Muscle of leg (tissue), 3 donors: ENCODE measurements at regions not wholly inside any gene's neighbourhood (a gene's known extent, or its start where the extent isn't known, plus 50 kb on each side); places are given as distances from the start of the nearest gene placed in this dataset.
A peak's percentile ranks its signal among the peaks of the same experiment; 100 is the strongest.
"Not testable (repeated sequence)": the region's sequence is repeated elsewhere in the genome, so short reads cannot be mapped to it uniquely, and the experiment has no call there.

Source experiments
- DNase-seq: peaks from one replicate; pipeline ENCODE4 v3.0.0; 2013
- H3K27ac ChIP-seq: one replicate; pipeline ENCODE4 v1.5.1; 2013; ENCODE audit warnings: mild to moderate bottlenecking, low read length, control low read depth
- H3K27me3 ChIP-seq: one replicate; pipeline ENCODE4 v1.6.1; 2013; ENCODE audit warnings: low read length; ENCODE audit not compliant: control insufficient read depth, insufficient read depth
- H3K36me3 ChIP-seq: one replicate; pipeline ENCODE4 v1.6.1; 2013; ENCODE audit warnings: low read length; ENCODE audit not compliant: control insufficient read depth, insufficient read depth
- H3K4me1 ChIP-seq: one replicate; pipeline ENCODE4 v1.6.1; 2013; ENCODE audit warnings: low read length; ENCODE audit not compliant: control insufficient read depth, insufficient read depth
- H3K4me3 ChIP-seq: one replicate; pipeline ENCODE4 v1.5.1; 2013; ENCODE audit warnings: low read length, control low read depth
- H3K9me3 ChIP-seq: replicated peaks from 2 replicates; pipeline ENCODE4 v1.6.1; 2013; ENCODE audit warnings: low read depth, low read length; ENCODE audit not compliant: control insufficient read depth
- WGBS: methylation state at CpG from one replicate; pipeline ENCODE4 v1.1.5; 2013; ENCODE audit warnings: missing lambda C conversion rate; ENCODE audit not compliant: insufficient coverage; 5-methylcytosine and 5-hydroxymethylcytosine counted together

DNA sequence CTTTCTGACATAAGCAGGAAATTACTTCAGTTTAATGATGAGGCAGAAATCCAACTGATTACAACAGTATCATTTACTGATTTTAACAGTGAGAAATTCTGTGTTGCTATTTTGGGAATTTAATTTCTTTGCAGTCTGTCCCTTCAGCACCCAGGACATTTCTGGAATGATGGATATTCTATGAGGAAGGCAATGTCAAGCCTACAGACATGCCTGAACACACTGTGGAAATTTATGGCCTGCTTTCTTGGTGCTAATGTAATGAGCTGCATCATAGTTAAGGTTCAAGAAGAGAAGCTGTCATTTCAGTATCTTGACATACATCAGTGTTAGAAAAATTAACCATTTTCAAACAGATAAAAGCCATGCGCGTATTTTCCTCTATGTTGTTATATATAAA is 87.7 kb downstream of the SLITRK1 start:
- Histone ChIP-seq H3K36me3 (no peaks in the 10 kb centered on the region), H3K4me1 (no peaks in the 10 kb centered on the region), H3K9me3 (no peaks in the 10 kb centered on the region), H3K27me3 (no peaks in the 10 kb centered on the region), H3K4me3 (no peak overlapping the region), H3K27ac (no peak overlapping the region)
- DNase-seq: no peak
- no CpG with 5 or more reads among the region's 2 CpGs for WGBS

DNA sequence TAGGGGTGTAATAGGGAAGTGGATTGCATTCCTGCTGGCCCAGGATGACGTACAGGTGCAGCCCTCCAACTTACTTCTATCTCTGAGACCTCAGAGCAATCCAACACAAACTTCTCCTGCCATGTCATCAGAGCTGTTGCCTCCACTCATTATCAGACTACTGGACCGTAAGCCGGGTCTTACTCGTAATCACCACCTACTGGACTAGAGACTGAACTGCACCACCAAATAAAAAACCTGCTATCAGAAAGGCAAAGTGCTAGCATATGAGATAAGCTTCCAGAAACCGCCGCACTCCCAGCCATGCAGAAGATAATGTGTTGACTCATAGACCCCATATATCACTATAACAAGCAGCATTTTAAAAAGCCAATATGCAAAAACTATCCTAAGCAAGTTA is 102.0 kb downstream of the SLITRK1 start:
- DNase-seq: no peak
- Histone ChIP-seq H3K4me1 (no peaks in the 10 kb centered on the region), H3K4me3 (no peak overlapping the region), H3K27me3 (no peaks in the 10 kb centered on the region), H3K36me3 (no peaks in the 10 kb centered on the region), H3K27ac (no peak overlapping the region), H3K9me3 (no peaks in the 10 kb centered on the region)
- WGBS: 62% methylated on average over 4 of the region's 6 CpGs

DNA sequence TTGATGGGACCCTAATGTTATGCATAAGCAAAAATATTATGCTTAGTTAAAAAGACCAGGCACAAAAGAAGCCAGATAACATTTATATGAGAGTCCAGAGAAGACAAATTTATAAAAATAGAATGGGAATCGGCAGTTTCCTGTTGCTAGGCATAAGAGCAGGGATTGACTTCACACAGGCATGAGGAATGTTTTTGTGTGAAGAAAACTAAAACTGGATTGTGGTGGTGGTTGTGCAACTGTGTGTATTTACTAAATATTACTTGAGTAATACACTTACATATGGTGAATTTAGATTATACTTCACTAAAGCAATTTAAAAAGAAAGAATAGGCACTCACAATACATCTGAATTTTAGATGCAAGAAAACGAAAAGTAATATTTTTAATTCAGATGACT is 108.3 kb downstream of the SLITRK1 start:
- 100% methylated on average over 1 of the region's 2 CpGs for WGBS
- Histone ChIP-seq H3K4me3 (no peak overlapping the region), H3K4me1 (no peaks in the 10 kb centered on the region), H3K9me3 (no peaks in the 10 kb centered on the region), H3K27ac (no peak overlapping the region), H3K36me3 (no peaks in the 10 kb centered on the region), H3K27me3 (no peaks in the 10 kb centered on the region)
- DNase-seq: no peak

DNA sequence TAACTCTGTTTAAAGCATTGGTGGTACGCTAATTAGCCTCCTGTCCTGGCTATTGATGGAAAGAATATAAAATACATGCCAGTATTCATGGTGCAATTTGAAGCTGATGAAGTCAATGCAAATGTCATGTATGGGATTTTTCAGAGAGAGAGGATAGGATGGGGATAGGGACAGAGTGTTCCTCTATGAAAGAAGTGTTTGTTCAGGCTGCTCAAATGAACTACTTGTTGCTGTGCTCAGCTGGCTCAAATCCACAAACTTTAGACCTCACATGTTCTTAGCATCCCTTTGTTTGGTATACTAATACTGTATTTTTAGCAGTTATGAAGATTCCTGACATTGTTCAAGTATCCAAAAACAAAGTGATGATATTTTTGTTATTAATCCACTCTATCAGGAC is 116.5 kb downstream of the SLITRK1 start:
- DNase-seq: peak; percentile 25
- H3K27ac ChIP-seq: no peak overlapping the region
- H3K4me3 ChIP-seq: no peak overlapping the region
- H3K4me1 ChIP-seq: no peaks in the 10 kb centered on the region
- no peaks in the 10 kb centered on the region for H3K27me3 ChIP-seq
- WGBS: 63% methylated on average over 1 of the region's 1 CpG
- H3K36me3 ChIP-seq: no peaks in the 10 kb centered on the region
- no peaks in the 10 kb centered on the region for H3K9me3 ChIP-seq

DNA sequence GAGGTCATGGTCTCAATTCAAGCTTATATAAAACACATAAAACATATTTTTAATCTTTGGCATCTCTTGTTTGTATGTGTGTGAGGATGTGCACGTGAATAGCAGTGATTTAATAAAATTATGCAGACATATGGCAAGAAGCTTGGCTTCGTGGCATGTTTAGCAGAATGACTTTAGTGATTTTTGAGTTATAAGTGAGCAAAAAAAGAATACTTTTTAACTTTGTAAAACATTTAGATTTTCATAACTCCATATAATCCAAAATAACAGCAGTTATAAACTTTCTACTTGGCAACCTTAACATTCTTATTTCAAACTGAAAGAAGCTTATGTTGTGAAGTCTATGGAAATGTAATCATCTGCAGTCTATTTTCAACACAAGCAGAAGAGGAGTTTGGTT is 120.6 kb downstream of the SLITRK1 start:
- H3K9me3 ChIP-seq: no peaks in the 10 kb centered on the region
- no peak overlapping the region for H3K27ac ChIP-seq
- DNase-seq: peak; percentile 49
- H3K4me3 ChIP-seq: no peak overlapping the region
- H3K4me1 ChIP-seq: no peaks in the 10 kb centered on the region
- WGBS: no CpG with 5 or more reads among the region's 2 CpGs
- H3K27me3 ChIP-seq: no peaks in the 10 kb centered on the region
- no peaks in the 10 kb centered on the region for H3K36me3 ChIP-seq

DNA sequence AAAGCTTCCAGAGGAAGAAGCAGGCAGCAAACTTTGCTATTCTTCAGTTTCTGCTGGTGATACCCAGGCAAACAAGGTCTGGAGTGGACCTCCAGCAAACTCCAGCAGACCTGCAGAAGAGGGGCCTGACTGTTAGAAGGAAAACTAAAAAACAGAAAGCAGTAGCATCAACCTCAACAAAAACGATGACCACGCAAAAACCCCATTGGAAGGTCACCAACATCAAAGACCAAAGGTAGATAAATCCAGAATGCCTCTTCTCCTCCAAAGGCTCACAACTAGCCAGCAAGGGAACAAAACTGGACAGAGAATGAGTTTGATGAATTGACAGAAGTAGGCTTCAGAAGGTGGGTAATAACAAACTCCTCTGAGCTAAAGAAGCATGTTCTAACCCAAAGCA is 127.1 kb downstream of the SLITRK1 start:
- H3K9me3 ChIP-seq, H3K36me3 ChIP-seq, H3K27me3 ChIP-seq, H3K27ac ChIP-seq, DNase-seq, H3K4me1 ChIP-seq, H3K4me3 ChIP-seq: not testable (repeated sequence)
- no CpG with 5 or more reads among the region's 2 CpGs for WGBS

DNA sequence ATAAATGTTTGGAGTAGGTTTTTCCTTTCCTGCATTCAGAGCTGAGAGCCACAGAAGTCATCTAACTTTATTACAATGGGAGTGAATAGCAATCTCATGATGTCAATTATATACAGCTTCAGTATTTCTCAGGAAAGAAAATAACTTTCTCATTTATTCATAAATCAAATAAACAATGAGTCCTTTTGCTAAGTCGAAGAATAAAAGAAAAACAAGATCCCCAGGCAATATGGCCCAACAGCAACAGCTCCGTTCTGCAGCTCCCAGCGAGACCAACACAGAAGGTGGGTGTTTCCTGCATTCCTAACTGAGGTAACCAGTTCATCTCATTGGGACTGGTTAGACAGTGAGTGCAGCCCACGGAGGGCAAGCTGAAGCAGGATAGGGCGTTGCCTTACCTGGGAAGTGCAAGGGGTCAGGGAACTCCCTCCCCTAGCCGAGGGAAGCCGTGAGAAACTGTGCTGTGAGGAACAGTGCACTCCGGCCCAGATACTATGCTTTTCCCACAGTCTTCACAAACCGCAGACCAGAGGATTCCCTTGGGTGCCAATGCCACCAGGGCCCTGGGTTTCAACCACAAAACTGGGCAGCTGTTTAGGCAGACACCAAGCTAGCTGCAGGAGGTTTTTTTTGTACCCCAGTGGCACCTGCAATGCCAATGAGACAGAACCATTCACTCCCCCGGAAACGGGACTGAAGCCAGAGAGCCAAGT is 128.2 kb downstream of the SLITRK1 start:
- 83% methylated on average over 10 of the region's 11 CpGs for WGBS
- no peaks in the 10 kb centered on the region for H3K27me3 ChIP-seq
- H3K4me3 ChIP-seq: no peak overlapping the region
- H3K4me1 ChIP-seq: no peaks in the 10 kb centered on the region
- H3K9me3 ChIP-seq: peaks cover 4% of the 10 kb centered on the region
- H3K27ac ChIP-seq: no peak overlapping the region
- H3K36me3 ChIP-seq: no peaks in the 10 kb centered on the region
- DNase-seq: no peak

DNA sequence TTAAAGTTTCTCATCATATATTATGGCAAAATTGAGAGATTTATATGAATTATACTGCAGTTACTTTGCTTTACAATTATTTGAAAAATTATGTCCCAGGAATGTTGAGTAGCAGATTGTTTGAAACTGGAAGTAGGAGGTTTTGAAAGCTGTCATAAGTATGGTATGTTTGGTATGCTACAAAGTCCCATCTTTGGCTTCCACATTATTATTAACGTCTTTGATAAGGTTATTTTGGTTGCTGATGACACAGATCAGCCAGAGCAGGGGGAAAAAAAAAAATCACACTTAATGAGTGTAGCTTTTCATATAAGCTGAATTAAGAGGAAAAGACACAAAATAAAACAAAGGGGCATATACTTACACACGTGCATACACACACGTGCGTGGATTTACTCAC is 130.1 kb downstream of the SLITRK1 start:
- DNase-seq: peak; percentile 5
- no CpG with 5 or more reads among the region's 4 CpGs for WGBS
- Histone ChIP-seq H3K27me3 (no peaks in the 10 kb centered on the region), H3K27ac (no peak overlapping the region), H3K4me1 (no peaks in the 10 kb centered on the region), H3K4me3 (no peak overlapping the region), H3K9me3 (peaks cover 4% of the 10 kb centered on the region), H3K36me3 (no peaks in the 10 kb centered on the region)

DNA sequence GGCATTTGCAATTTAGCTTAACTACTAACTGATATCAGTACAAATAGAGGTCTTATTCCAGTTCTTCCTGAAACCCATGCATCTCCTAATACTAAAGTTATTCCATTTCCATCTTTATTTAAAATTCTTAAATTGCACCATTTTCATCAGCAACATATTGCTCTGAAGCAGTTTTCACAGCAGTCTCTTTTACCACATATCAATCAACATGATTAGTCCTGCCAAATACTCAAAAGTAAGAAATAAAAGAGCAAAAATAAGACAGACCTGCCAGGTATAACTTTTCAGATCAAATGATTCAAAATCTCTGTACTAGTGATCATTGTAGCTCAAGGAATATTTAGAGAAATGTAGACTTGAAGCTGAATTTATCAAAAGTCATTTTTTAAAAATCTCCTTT is 141.7 kb downstream of the SLITRK1 start:
- DNase-seq: no peak
- Histone ChIP-seq H3K4me1 (no peaks in the 10 kb centered on the region), H3K27me3 (no peaks in the 10 kb centered on the region), H3K27ac (no peak overlapping the region), H3K4me3 (no peak overlapping the region), H3K36me3 (no peaks in the 10 kb centered on the region), H3K9me3 (no peaks in the 10 kb centered on the region)

DNA sequence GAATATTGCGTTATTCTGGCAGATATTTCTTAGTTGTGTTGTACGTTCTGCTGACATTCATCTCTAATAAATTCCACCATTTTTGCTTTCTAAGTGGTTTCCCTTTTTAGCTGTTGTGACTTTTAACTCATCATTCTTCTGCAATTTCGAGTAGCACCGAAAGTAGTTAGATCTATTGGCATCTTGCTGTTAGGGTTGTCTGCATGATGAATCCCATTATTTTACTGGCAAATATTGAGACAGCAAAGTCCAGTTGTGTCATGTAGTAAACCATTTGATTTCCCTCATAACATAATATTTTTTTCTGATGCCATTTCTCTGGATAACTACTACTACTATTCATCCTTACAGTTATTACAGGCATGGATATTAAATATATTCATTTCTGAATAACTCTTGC is 143.9 kb downstream of the SLITRK1 start:
- Histone ChIP-seq H3K4me3 (no peak overlapping the region), H3K36me3 (no peaks in the 10 kb centered on the region), H3K27ac (no peak overlapping the region), H3K4me1 (no peaks in the 10 kb centered on the region), H3K9me3 (no peaks in the 10 kb centered on the region), H3K27me3 (no peaks in the 10 kb centered on the region)
- no peak for DNase-seq
- WGBS: no CpG with 5 or more reads among the region's 4 CpGs

DNA sequence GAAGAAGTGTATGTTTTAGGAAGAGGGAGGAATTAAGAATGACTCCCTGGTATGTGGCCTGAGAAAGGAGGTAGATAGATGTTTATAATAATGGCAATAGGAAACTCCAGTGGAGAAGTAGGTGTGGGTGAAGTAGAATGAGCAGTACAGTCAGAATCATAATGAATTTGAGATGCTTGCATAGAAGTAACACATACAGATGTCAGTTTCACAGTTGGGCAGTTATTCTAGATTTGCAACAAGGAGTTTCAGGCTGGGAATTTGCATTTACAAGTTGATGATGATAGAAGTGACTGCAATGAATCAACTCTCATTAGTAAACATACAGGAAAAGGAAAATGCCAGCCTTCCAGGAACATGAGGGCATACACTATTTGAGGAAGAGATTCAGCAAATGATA is 149.0 kb downstream of the SLITRK1 start:
- no peaks in the 10 kb centered on the region for H3K4me1 ChIP-seq
- H3K27me3 ChIP-seq: no peaks in the 10 kb centered on the region
- no peaks in the 10 kb centered on the region for H3K9me3 ChIP-seq
- H3K27ac ChIP-seq: no peak overlapping the region
- no peaks in the 10 kb centered on the region for H3K36me3 ChIP-seq
- DNase-seq: no peak
- H3K4me3 ChIP-seq: no peak overlapping the region
